CD8-positive, alpha-beta memory T cell (primary cell): ENCODE measurements at regions not wholly inside any gene's neighbourhood (a gene's known extent, or its start where the extent isn't known, plus 50 kb on each side); places are given as distances from the start of the nearest gene placed in this dataset.

Source experiments
- CTCF ChIA-PET: fragments of 350-600 bp; sonication (Branson Sonifier 250); formaldehyde crosslinking; loops from one replicate; lab custom pipeline; 2021; ENCODE audit warnings: antibody characterized with exemption; lab: Charles Lee
- POLR2A ChIA-PET: fragments of 350-600 bp; sonication (Branson Sonifier 250); formaldehyde crosslinking; loops from one replicate; lab custom pipeline; 2021; ENCODE audit warnings: antibody characterized with exemption; lab: Charles Lee
- DNase-seq, 5 donors: peaks; one replicate each; pipeline versions ENCODE4 v3.0.0 to v3.0.0-alpha.2; 2020 to 2022; ENCODE audit warnings: mixed read lengths in 1 of 5
- H3K27ac ChIP-seq: one replicate; pipeline ENCODE4 v1.7.0; 2013; ENCODE audit warnings: low read depth, mild to moderate bottlenecking, low read length, moderate library complexity
- H3K27me3 ChIP-seq: 2 replicates; pipeline ENCODE4 v1.7.0; 2013; ENCODE audit warnings: low read length, mild to moderate bottlenecking; ENCODE audit not compliant: insufficient read depth, poor library complexity, severe bottlenecking
- H3K36me3 ChIP-seq: 2 replicates; pipeline ENCODE4 v1.7.0; 2013; ENCODE audit warnings: mild to moderate bottlenecking, low read length, moderate library complexity; ENCODE audit not compliant: insufficient read depth
- H3K4me1 ChIP-seq: 2 replicates; pipeline ENCODE4 v1.7.0; 2013; ENCODE audit warnings: mild to moderate bottlenecking, low read length, moderate library complexity; ENCODE audit not compliant: insufficient read depth
- H3K4me3 ChIP-seq: 2 replicates; pipeline ENCODE4 v1.7.0; 2013; ENCODE audit warnings: mild to moderate bottlenecking, low read length
- H3K9me3 ChIP-seq: 2 replicates; pipeline ENCODE4 v1.7.0; 2013; ENCODE audit warnings: mild to moderate bottlenecking, low read length
- H3K27ac Mint-ChIP-seq, 8 donors: one replicate each; pipeline ENCODE4 v1.8.0; 2020 to 2021; ENCODE audit warnings: mixed read lengths in 8 of 8, mild to moderate bottlenecking in 6 of 8, inconsistent platforms in 3 of 8, moderate library complexity in 3 of 8
- H3K27me3 Mint-ChIP-seq, 2 donors: one replicate each; pipeline ENCODE4 v1.8.0; 2020 to 2021; ENCODE audit warnings: mixed read lengths in 2 of 2, mild to moderate bottlenecking in 1 of 2, moderate library complexity in 1 of 2
- H3K36me3 Mint-ChIP-seq, 3 donors: one replicate each; pipeline ENCODE4 v1.8.0; 2020 to 2021; ENCODE audit warnings: mixed read lengths in 3 of 3, inconsistent platforms in 1 of 3, mild to moderate bottlenecking in 1 of 3
- H3K4me1 Mint-ChIP-seq, 3 donors: one replicate each; pipeline ENCODE4 v1.8.0; 2020 to 2021; ENCODE audit warnings: mixed read lengths in 3 of 3, inconsistent platforms in 1 of 3, mild to moderate bottlenecking in 1 of 3
- H3K4me3 Mint-ChIP-seq, 7 donors: one replicate each; pipeline ENCODE4 v1.8.0; 2020 to 2021; ENCODE audit warnings: mixed read lengths in 7 of 7, mild to moderate bottlenecking in 6 of 7, moderate library complexity in 4 of 7, inconsistent platforms in 2 of 7
- H3K9me3 Mint-ChIP-seq, 5 donors: one replicate each; pipeline ENCODE4 v1.8.0; 2020 to 2022; ENCODE audit warnings: mixed read lengths in 5 of 5, mild to moderate bottlenecking in 3 of 5, moderate library complexity in 2 of 5, inconsistent platforms in 1 of 5

GRCh38 chr18:67074309-67074708 is 442.2 kb downstream of the DSEL start:
- Histone ChIP-seq H3K27ac (no peak overlapping the region), H3K27me3 (no peaks in the 10 kb centered on the region), H3K4me3 (no peak overlapping the region), H3K36me3 (no peaks in the 10 kb centered on the region), H3K9me3 (no peaks in the 10 kb centered on the region), H3K4me1 (no peaks in the 10 kb centered on the region)
- Mint-ChIP-seq H3K4me1 (no peaks in the 10 kb centered on the region), H3K27ac (no peak overlapping the region), H3K27me3 (no peaks in the 10 kb centered on the region), H3K9me3 (peaks cover 0 to 3% (median 0%) of the 10 kb centered on the region in 5 donors), H3K36me3 (no peaks in the 10 kb centered on the region), H3K4me3 (no peak overlapping the region)
- POLR2A ChIA-PET = no interaction called here
- CTCF ChIA-PET = no interaction called here
- no peak for DNase-seq

- H3K4me3 ChIP-seq = no peak overlapping the region
- H3K27me3 Mint-ChIP-seq = no peaks in the 10 kb centered on the region
- no peak overlapping the region for H3K27ac Mint-ChIP-seq
- H3K9me3 Mint-ChIP-seq = peaks cover 0 to 3% (median 0%) of the 10 kb centered on the region in 5 donors
- H3K9me3 ChIP-seq = no peaks in the 10 kb centered on the region
- ChIA-PET CTCF (no interaction called here), POLR2A (no interaction called here)
- no peak overlapping the region for H3K27ac ChIP-seq
- H3K4me3 Mint-ChIP-seq = no peak overlapping the region
- H3K27me3 ChIP-seq = no peaks in the 10 kb centered on the region
- H3K36me3 ChIP-seq = no peaks in the 10 kb centered on the region
- no peaks in the 10 kb centered on the region for H3K36me3 Mint-ChIP-seq
- no peaks in the 10 kb centered on the region for H3K4me1 ChIP-seq
- no peaks in the 10 kb centered on the region for H3K4me1 Mint-ChIP-seq
- DNase-seq = no peak
Observed at GRCh38 chr18:67072791-67073190, 443.7 kb downstream of the DSEL start.

GRCh38 chr18:67068608-67069007 is 447.9 kb downstream of the DSEL start:
- no peaks in the 10 kb centered on the region for H3K36me3 Mint-ChIP-seq
- POLR2A ChIA-PET = no interaction called here
- peaks cover 0 to 12% (median 0%) of the 10 kb centered on the region in 5 donors for H3K9me3 Mint-ChIP-seq

GRCh38 chr18:67047334-67047733 is 443.4 kb upstream of the CDH19 start:
- H3K4me1 Mint-ChIP-seq = no peaks in the 10 kb centered on the region
- ChIA-PET CTCF (no interaction called here), POLR2A (no interaction called here)
- no peaks in the 10 kb centered on the region for H3K4me1 ChIP-seq
- DNase-seq = no peak
- no peak overlapping the region for H3K27ac ChIP-seq
- H3K4me3 ChIP-seq = no peak overlapping the region
- H3K4me3 Mint-ChIP-seq = no peak overlapping the region
- H3K27me3 Mint-ChIP-seq = no peaks in the 10 kb centered on the region
- H3K36me3 Mint-ChIP-seq = no peaks in the 10 kb centered on the region
- H3K27me3 ChIP-seq = no peaks in the 10 kb centered on the region
- H3K27ac Mint-ChIP-seq = no peak overlapping the region
- H3K9me3 Mint-ChIP-seq = peaks cover 0 to 7% (median 2%) of the 10 kb centered on the region in 5 donors
- no peaks in the 10 kb centered on the region for H3K36me3 ChIP-seq
- H3K9me3 ChIP-seq = no peaks in the 10 kb centered on the region

More at GRCh38 chr18:67068608-67069007, 447.9 kb downstream of the DSEL start:
- no peak overlapping the region for H3K4me3 Mint-ChIP-seq
- no peak for DNase-seq
- Histone ChIP-seq H3K27me3 (no peaks in the 10 kb centered on the region), H3K36me3 (no peaks in the 10 kb centered on the region), H3K4me1 (no peaks in the 10 kb centered on the region), H3K4me3 (no peak overlapping the region), H3K9me3 (no peaks in the 10 kb centered on the region), H3K27ac (no peak overlapping the region)
- H3K27me3 Mint-ChIP-seq = no peaks in the 10 kb centered on the region
- H3K27ac Mint-ChIP-seq = no peak overlapping the region
- H3K4me1 Mint-ChIP-seq = no peaks in the 10 kb centered on the region
- CTCF ChIA-PET = no interaction called here

- CTCF ChIA-PET = no interaction called here
- no peaks in the 10 kb centered on the region for H3K36me3 Mint-ChIP-seq
- Histone ChIP-seq H3K27me3 (no peaks in the 10 kb centered on the region), H3K4me3 (no peak overlapping the region), H3K27ac (no peak overlapping the region), H3K36me3 (no peaks in the 10 kb centered on the region), H3K4me1 (no peaks in the 10 kb centered on the region), H3K9me3 (no peaks in the 10 kb centered on the region)
- no peaks in the 10 kb centered on the region for H3K27me3 Mint-ChIP-seq
- H3K27ac Mint-ChIP-seq = no peak overlapping the region
- DNase-seq = peak in 1 of 5 donors; percentile 42
- POLR2A ChIA-PET = no interaction called here
- no peak overlapping the region for H3K4me3 Mint-ChIP-seq
- H3K9me3 Mint-ChIP-seq = peaks cover 0 to 10% (median 2%) of the 10 kb centered on the region in 5 donors
- H3K4me1 Mint-ChIP-seq = no peaks in the 10 kb centered on the region
Observed at GRCh38 chr18:67043276-67043675, 439.4 kb upstream of the CDH19 start.

- Mint-ChIP-seq H3K4me1 (no peaks in the 10 kb centered on the region), H3K27me3 (no peaks in the 10 kb centered on the region), H3K9me3 (peaks cover 0 to 8% (median 2%) of the 10 kb centered on the region in 5 donors), H3K4me3 (no peak overlapping the region), H3K27ac (no peak overlapping the region), H3K36me3 (no peaks in the 10 kb centered on the region)
- Histone ChIP-seq H3K4me1 (no peaks in the 10 kb centered on the region), H3K4me3 (no peak overlapping the region), H3K9me3 (no peaks in the 10 kb centered on the region), H3K27me3 (no peaks in the 10 kb centered on the region), H3K36me3 (no peaks in the 10 kb centered on the region), H3K27ac (no peak overlapping the region)
- ChIA-PET POLR2A (no interaction called here), CTCF (no interaction called here)
- DNase-seq = no peak
Observed at GRCh38 chr18:67041334-67041733, 437.4 kb upstream of the CDH19 start.

GRCh38 chr18:67035026-67035425 is 431.1 kb upstream of the CDH19 start:
- Mint-ChIP-seq H3K36me3 (no peaks in the 10 kb centered on the region), H3K9me3 (peaks cover 0 to 11% (median 0%) of the 10 kb centered on the region in 5 donors), H3K27me3 (no peaks in the 10 kb centered on the region), H3K27ac (no peak overlapping the region), H3K4me1 (no peaks in the 10 kb centered on the region), H3K4me3 (no peak overlapping the region)
- Histone ChIP-seq H3K4me3 (no peak overlapping the region), H3K27ac (no peak overlapping the region), H3K4me1 (no peaks in the 10 kb centered on the region), H3K36me3 (no peaks in the 10 kb centered on the region), H3K9me3 (no peaks in the 10 kb centered on the region), H3K27me3 (no peaks in the 10 kb centered on the region)
- POLR2A ChIA-PET = no interaction called here
- no peak for DNase-seq
- CTCF ChIA-PET = no interaction called here

GRCh38 chr18:67023059-67023458 is 419.2 kb upstream of the CDH19 start:
- H3K27ac ChIP-seq = no peak overlapping the region
- POLR2A ChIA-PET = no interaction called here

GRCh38 chr18:67010919-67011318 is 407.0 kb upstream of the CDH19 start:
- H3K9me3 ChIP-seq = no peaks in the 10 kb centered on the region
- no peak for DNase-seq
- H3K4me3 ChIP-seq = no peak overlapping the region
- no peak overlapping the region for H3K27ac Mint-ChIP-seq
- H3K27me3 ChIP-seq = no peaks in the 10 kb centered on the region
- H3K4me1 Mint-ChIP-seq = no peaks in the 10 kb centered on the region
- ChIA-PET CTCF (no interaction called here), POLR2A (no interaction called here)
- H3K4me3 Mint-ChIP-seq = no peak overlapping the region
- no peaks in the 10 kb centered on the region for H3K36me3 ChIP-seq
- no peaks in the 10 kb centered on the region for H3K4me1 ChIP-seq
- H3K9me3 Mint-ChIP-seq = peaks cover 0 to 10% (median 3%) of the 10 kb centered on the region in 5 donors
- no peak overlapping the region for H3K27ac ChIP-seq
- no peaks in the 10 kb centered on the region for H3K27me3 Mint-ChIP-seq
- no peaks in the 10 kb centered on the region for H3K36me3 Mint-ChIP-seq

More at GRCh38 chr18:67023059-67023458, 419.2 kb upstream of the CDH19 start:
- Mint-ChIP-seq H3K36me3 (no peaks in the 10 kb centered on the region), H3K27me3 (no peaks in the 10 kb centered on the region), H3K27ac (no peak overlapping the region), H3K4me3 (no peak overlapping the region), H3K4me1 (no peaks in the 10 kb centered on the region), H3K9me3 (peaks cover 0 to 9% (median 4%) of the 10 kb centered on the region in 5 donors)
- Histone ChIP-seq H3K4me1 (no peaks in the 10 kb centered on the region), H3K4me3 (no peak overlapping the region), H3K9me3 (no peaks in the 10 kb centered on the region), H3K27me3 (no peaks in the 10 kb centered on the region), H3K36me3 (no peaks in the 10 kb centered on the region)
- CTCF ChIA-PET = no interaction called here
- no peak for DNase-seq
